ENCODE measurements at regions not wholly inside any gene's neighbourhood (a gene's known extent, or its start where the extent isn't known, plus 50 kb on each side); places are given as distances from the start of the nearest gene placed in this dataset.

DNA sequence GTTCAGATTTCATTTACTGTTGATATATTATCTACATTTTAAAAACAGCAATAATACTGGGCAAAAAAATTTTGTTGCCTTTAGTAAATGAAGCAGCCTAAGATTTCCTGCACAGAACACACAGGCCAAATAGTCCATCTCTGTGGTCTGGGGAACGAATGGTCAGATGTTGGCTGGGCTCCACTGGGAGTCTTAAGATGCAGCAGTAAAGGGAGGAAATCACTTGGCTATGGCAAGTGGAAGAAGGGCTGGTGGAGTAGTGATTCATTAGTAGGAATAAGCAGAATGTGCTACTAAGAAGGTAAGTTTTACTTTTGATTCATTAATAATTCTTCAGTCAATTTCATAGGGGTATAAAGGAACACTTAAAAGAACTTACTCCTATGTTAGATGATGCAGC is 91.1 kb upstream of the ARRDC3 start:
- Histone ChIP-seq H3K9me3 (ENCODE audit: control insufficient read depth, insufficient read depth, low read depth, low read length) (no peaks in the 10 kb centered on the region), H3K4me3 (ENCODE audit: low read depth in 2 of 2, low read length in 2 of 2) (no peak overlapping the region), H3K36me3 (ENCODE audit: control insufficient read depth, insufficient read depth, low read length) (no peaks in the 10 kb centered on the region), H3K4me1 (ENCODE audit: control insufficient read depth, insufficient read depth, low read length) (peaks cover 4% of the 10 kb centered on the region; the same call in 1 of the 2 replicates), H3K27ac (ENCODE audit: low read length) (no peak overlapping the region), H3K27me3 (ENCODE audit: control insufficient read depth, insufficient read depth, low read length) (no peaks in the 10 kb centered on the region)
- in situ Hi-C loops (cut with HindIII; ENCODE audit: low pct_unique_long_range_greater_than_20kb, low sequenced_read_pairs) (no loop called here), intact Hi-C loops (cut with micrococcal nuclease; ENCODE audit: unreplicated experiment) (no loop called here)
- no TSS peak for BruUV-seq (replicated peaks)
- ATAC-seq (no peak), DNase-seq (ENCODE audit: low read depth, low spot score) (no peak)
- ChIA-PET CTCF (no interaction called here), POLR2A (no interaction called here)
- no peak for TF ChIP-seq POLR2AphosphoS5 (IDR thresholded peaks at IDR 0.05; ENCODE audit: low read depth, low read length)
- TF ChIP-seq SIN3A (IDR thresholded peaks at IDR 0.05; ENCODE audit: borderline replicate concordance, insufficient read depth, low read depth, low read length), result no peak
- TF ChIP-seq TCF7L2 (IDR thresholded peaks at IDR 0.05; ENCODE audit: low read depth, low read length), result no peak
- TF ChIP-seq, protein P1, sequence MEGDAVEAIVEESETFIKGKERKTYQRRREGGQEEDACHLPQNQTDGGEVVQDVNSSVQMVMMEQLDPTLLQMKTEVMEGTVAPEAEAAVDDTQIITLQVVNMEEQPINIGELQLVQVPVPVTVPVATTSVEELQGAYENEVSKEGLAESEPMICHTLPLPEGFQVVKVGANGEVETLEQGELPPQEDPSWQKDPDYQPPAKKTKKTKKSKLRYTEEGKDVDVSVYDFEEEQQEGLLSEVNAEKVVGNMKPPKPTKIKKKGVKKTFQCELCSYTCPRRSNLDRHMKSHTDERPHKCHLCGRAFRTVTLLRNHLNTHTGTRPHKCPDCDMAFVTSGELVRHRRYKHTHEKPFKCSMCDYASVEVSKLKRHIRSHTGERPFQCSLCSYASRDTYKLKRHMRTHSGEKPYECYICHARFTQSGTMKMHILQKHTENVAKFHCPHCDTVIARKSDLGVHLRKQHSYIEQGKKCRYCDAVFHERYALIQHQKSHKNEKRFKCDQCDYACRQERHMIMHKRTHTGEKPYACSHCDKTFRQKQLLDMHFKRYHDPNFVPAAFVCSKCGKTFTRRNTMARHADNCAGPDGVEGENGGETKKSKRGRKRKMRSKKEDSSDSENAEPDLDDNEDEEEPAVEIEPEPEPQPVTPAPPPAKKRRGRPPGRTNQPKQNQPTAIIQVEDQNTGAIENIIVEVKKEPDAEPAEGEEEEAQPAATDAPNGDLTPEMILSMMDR (IDR thresholded peaks at IDR 0.05), result no peak
- no peak for TF ChIP-seq REST (IDR thresholded peaks at IDR 0.05; ENCODE audit: insufficient read depth in 1 of 2, low read depth in 2 of 2, low read length in 1 of 2)

GRCh38 chr5:91472631-91473030 is 89.5 kb upstream of the ARRDC3 start:
- Histone ChIP-seq H3K36me3 (ENCODE audit: control insufficient read depth, insufficient read depth, low read length) (no peaks in the 10 kb centered on the region), H3K9me3 (ENCODE audit: control insufficient read depth, insufficient read depth, low read depth, low read length) (no peaks in the 10 kb centered on the region), H3K4me1 (ENCODE audit: control insufficient read depth, insufficient read depth, low read length) (peaks cover 9% of the 10 kb centered on the region), H3K27ac (ENCODE audit: low read length) (no peak overlapping the region), H3K27me3 (ENCODE audit: control insufficient read depth, insufficient read depth, low read length) (no peaks in the 10 kb centered on the region), H3K4me3 (ENCODE audit: low read depth in 2 of 2, low read length in 2 of 2) (no peak overlapping the region)
- intact Hi-C loops (cut with micrococcal nuclease; ENCODE audit: unreplicated experiment) (no loop called here), in situ Hi-C loops (cut with HindIII; ENCODE audit: low pct_unique_long_range_greater_than_20kb, low sequenced_read_pairs) (no loop called here)
- DNase-seq (ENCODE audit: low read depth, low spot score) (no peak), ATAC-seq (no peak)
- TF ChIP-seq TCF7L2 (IDR thresholded peaks at IDR 0.05; ENCODE audit: low read depth, low read length) (no peak), SIN3A (IDR thresholded peaks at IDR 0.05; ENCODE audit: borderline replicate concordance, insufficient read depth, low read depth, low read length) (no peak), REST (IDR thresholded peaks at IDR 0.05; ENCODE audit: insufficient read depth in 1 of 2, low read depth in 2 of 2, low read length in 1 of 2) (no peak), POLR2AphosphoS5 (IDR thresholded peaks at IDR 0.05; ENCODE audit: low read depth, low read length) (no peak)
- TF ChIP-seq, protein P1 (IDR thresholded peaks at IDR 0.05), result no peak
- ChIA-PET CTCF (no interaction called here), POLR2A (no interaction called here)
- no TSS peak for BruUV-seq (replicated peaks)
